ENCODE measurements at regions not wholly inside any gene's neighbourhood (a gene's known extent, or its start where the extent isn't known, plus 50 kb on each side); places are given as distances from the start of the nearest gene placed in this dataset.

GRCh38 chr18:38768504-38768903, 1202.9 kb upstream of the CELF4 start:
- H3K27me3 ChIP-seq (ENCODE audit: control insufficient read depth, low read length): no peaks in the 10 kb centered on the region
- H4K20me1 ChIP-seq (ENCODE audit: control insufficient read depth, insufficient read depth, low read depth, low read length): no peaks in the 10 kb centered on the region
- H3K36me3 ChIP-seq (ENCODE audit: control insufficient read depth, low read length): no peaks in the 10 kb centered on the region
- H3K4me2 ChIP-seq (ENCODE audit: low read length): no peak overlapping the region
- H3F3A ChIP-seq (ENCODE audit: control insufficient read depth, insufficient read depth): no peaks in the 10 kb centered on the region
- no peaks in the 10 kb centered on the region for H3K4me1 ChIP-seq (ENCODE audit: control insufficient read depth, low read length)
- no peaks in the 10 kb centered on the region for H3K79me2 ChIP-seq (ENCODE audit: control insufficient read depth, low read length)
- TF ChIP-seq EZH2phosphoT487 (IDR thresholded peaks at IDR 0.05; ENCODE audit: borderline replicate concordance, low read length): no peak
- TF ChIP-seq, protein P1, sequence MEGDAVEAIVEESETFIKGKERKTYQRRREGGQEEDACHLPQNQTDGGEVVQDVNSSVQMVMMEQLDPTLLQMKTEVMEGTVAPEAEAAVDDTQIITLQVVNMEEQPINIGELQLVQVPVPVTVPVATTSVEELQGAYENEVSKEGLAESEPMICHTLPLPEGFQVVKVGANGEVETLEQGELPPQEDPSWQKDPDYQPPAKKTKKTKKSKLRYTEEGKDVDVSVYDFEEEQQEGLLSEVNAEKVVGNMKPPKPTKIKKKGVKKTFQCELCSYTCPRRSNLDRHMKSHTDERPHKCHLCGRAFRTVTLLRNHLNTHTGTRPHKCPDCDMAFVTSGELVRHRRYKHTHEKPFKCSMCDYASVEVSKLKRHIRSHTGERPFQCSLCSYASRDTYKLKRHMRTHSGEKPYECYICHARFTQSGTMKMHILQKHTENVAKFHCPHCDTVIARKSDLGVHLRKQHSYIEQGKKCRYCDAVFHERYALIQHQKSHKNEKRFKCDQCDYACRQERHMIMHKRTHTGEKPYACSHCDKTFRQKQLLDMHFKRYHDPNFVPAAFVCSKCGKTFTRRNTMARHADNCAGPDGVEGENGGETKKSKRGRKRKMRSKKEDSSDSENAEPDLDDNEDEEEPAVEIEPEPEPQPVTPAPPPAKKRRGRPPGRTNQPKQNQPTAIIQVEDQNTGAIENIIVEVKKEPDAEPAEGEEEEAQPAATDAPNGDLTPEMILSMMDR (IDR thresholded peaks at IDR 0.05; ENCODE audit: low read depth, low read length, poor library complexity, severe bottlenecking): no peak
- peaks cover 7% of the 10 kb centered on the region; the same call in 1 of the 2 replicates for H3K9me3 ChIP-seq (ENCODE audit: control insufficient read depth, insufficient read depth, low read length)
- no peak overlapping the region for H3K27ac ChIP-seq (ENCODE audit: low read depth, low read length)
- H3K9me2 ChIP-seq (replicated peaks; ENCODE audit: control insufficient read depth, low read length): no peaks in the 10 kb centered on the region
- no peak overlapping the region for H3K4me3 ChIP-seq (ENCODE audit: low read length)

- H3K4me2 ChIP-seq (ENCODE audit: low read length): no peak overlapping the region
- no peak for TF ChIP-seq EZH2phosphoT487 (IDR thresholded peaks at IDR 0.05; ENCODE audit: borderline replicate concordance, low read length)
- TF ChIP-seq, protein P1 (IDR thresholded peaks at IDR 0.05; ENCODE audit: low read depth, low read length, poor library complexity, severe bottlenecking): no peak
- no peaks in the 10 kb centered on the region for H3K9me3 ChIP-seq (ENCODE audit: control insufficient read depth, insufficient read depth, low read length)
- H3K4me1 ChIP-seq (ENCODE audit: control insufficient read depth, low read length): no peaks in the 10 kb centered on the region
- H3K27me3 ChIP-seq (ENCODE audit: control insufficient read depth, low read length): no peaks in the 10 kb centered on the region
- no peaks in the 10 kb centered on the region for H3K36me3 ChIP-seq (ENCODE audit: control insufficient read depth, low read length)
- H3K9me2 ChIP-seq (replicated peaks; ENCODE audit: control insufficient read depth, low read length): no peaks in the 10 kb centered on the region
- no peaks in the 10 kb centered on the region for H3K79me2 ChIP-seq (ENCODE audit: control insufficient read depth, low read length)
- no peak overlapping the region for H3K4me3 ChIP-seq (ENCODE audit: low read length)
- H3K27ac ChIP-seq (ENCODE audit: low read depth, low read length): no peak overlapping the region
- no peaks in the 10 kb centered on the region for H3F3A ChIP-seq (ENCODE audit: control insufficient read depth, insufficient read depth)
- H4K20me1 ChIP-seq (ENCODE audit: control insufficient read depth, insufficient read depth, low read depth, low read length): no peaks in the 10 kb centered on the region
These were observed 1193.9 kb upstream of the CELF4 start for GRCh38 chr18:38759457-38759856.

DNA sequence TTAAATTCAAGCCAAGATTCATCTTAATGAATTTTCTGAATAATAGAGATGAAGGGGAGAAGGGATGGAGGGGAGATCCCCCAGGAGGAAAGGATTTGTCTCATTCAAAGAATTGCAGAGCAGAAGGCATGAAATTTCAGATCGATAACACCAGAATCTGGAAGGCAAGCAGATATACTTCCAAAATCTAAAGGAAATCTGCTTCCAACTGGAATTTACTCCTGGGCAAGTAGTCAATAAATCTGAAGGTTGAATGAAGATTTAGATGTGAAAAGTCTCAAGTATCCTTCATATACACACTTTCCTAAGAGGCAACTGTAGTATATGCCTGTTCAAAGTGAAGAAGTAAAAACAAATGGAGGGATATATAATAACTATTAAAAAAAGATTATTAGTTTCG, 1190.8 kb upstream of the CELF4 start:
- Histone ChIP-seq H3K9me3 (ENCODE audit: control insufficient read depth, insufficient read depth, low read length) (peaks cover 4% of the 10 kb centered on the region; the same call in 1 of the 2 replicates), H3K27me3 (ENCODE audit: control insufficient read depth, low read length) (no peaks in the 10 kb centered on the region), H3K4me1 (ENCODE audit: control insufficient read depth, low read length) (no peaks in the 10 kb centered on the region), H3K4me2 (ENCODE audit: low read length) (no peak overlapping the region), H3F3A (ENCODE audit: control insufficient read depth, insufficient read depth) (no peaks in the 10 kb centered on the region), H3K27ac (ENCODE audit: low read depth, low read length) (no peak overlapping the region), H3K79me2 (ENCODE audit: control insufficient read depth, low read length) (no peaks in the 10 kb centered on the region), H3K4me3 (ENCODE audit: low read length) (no peak overlapping the region), H3K9me2 (replicated peaks; ENCODE audit: control insufficient read depth, low read length) (no peaks in the 10 kb centered on the region), H4K20me1 (ENCODE audit: control insufficient read depth, insufficient read depth, low read depth, low read length) (no peaks in the 10 kb centered on the region), H3K36me3 (ENCODE audit: control insufficient read depth, low read length) (no peaks in the 10 kb centered on the region)
- TF ChIP-seq EZH2phosphoT487 (IDR thresholded peaks at IDR 0.05; ENCODE audit: borderline replicate concordance, low read length): no peak
- TF ChIP-seq, protein P1 (IDR thresholded peaks at IDR 0.05; ENCODE audit: low read depth, low read length, poor library complexity, severe bottlenecking): no peak

Data from DOHH2 (cell line).